Heart left ventricle (tissue), 16 donors: ENCODE measurements at regions not wholly inside any gene's neighbourhood (a gene's known extent, or its start where the extent isn't known, plus 50 kb on each side); places are given as distances from the start of the nearest gene placed in this dataset.

Experiments used
- ATAC-seq, 4 donors: fragments of 200-7000 bp; cut with Tn5 transposase; one replicate each; pipeline ENCODE4 v1.9.1; 2020 to 2022; ENCODE audit warnings: moderate library complexity in 4 of 4, mild to moderate bottlenecking in 3 of 4, moderate number of reproducible peaks in 1 of 4
- DNase-seq, 5 donors: peaks; one replicate each; pipeline ENCODE4 v3.0.0-alpha.2; 2020
- H3K27ac ChIP-seq, 12 donors: fragments of 200-600 bp; sonication (generic) in 4 of 12; one replicate each; pipeline versions ENCODE4 v1.5.0 to v1.8.0; 2016 to 2022; ENCODE audit warnings: mild to moderate bottlenecking in 2 of 12
- H3K27me3 ChIP-seq, 9 donors: fragments of 200-600 bp; sonication (generic) in 2 of 9; one replicate each; pipeline versions ENCODE4 v1.5.1 to v1.8.0; 2016 to 2022; ENCODE audit warnings: mild to moderate bottlenecking in 3 of 9
- H3K36me3 ChIP-seq, 9 donors: fragments of 200-600 bp; sonication (generic) in 2 of 9; one replicate each; pipeline versions ENCODE4 v1.5.0 to v1.8.0; 2018 to 2022; ENCODE audit warnings: mild to moderate bottlenecking in 2 of 9
- H3K4me1 ChIP-seq, 12 donors: fragments of 200-600 bp; sonication (generic) in 4 of 12; one replicate each; pipeline versions ENCODE4 v1.5.0 to v1.8.0; 2016 to 2022; ENCODE audit warnings: mild to moderate bottlenecking in 3 of 12
- H3K4me3 ChIP-seq, 12 donors: fragments of 200-600 bp; sonication (generic) in 4 of 12; one replicate each; pipeline versions ENCODE4 v1.5.0 to v1.8.0; 2017 to 2022; ENCODE audit warnings: mild to moderate bottlenecking in 9 of 12, moderate library complexity in 4 of 12
- H3K9me3 ChIP-seq, 12 donors: fragments of 200-600 bp; sonication (generic) in 4 of 12; one replicate each; pipeline versions ENCODE4 v1.5.0 to v1.8.0; 2016 to 2022; ENCODE audit warnings: mild to moderate bottlenecking in 1 of 12
- POLR2A ChIP-seq, 2 donors: fragments of 450-650 bp; IDR thresholded peaks; one replicate each; pipeline ENCODE4 v1.6.1; 2017; ENCODE audit warnings: antibody characterized with exemption in 2 of 2, mild to moderate bottlenecking in 2 of 2, moderate library complexity in 2 of 2
- WGBS, 4 donors: extraction: QIAGEN DNeasy Blood & Tissue Kit in 2 of 4; methylation state at CpG; one replicate each; pipeline versions ENCODE4 v1.1.5 to v1.1.7; 2013 to 2018; 5-methylcytosine and 5-hydroxymethylcytosine counted together
- intact Hi-C, 10 donors: fragments of 100-400 bp; cut with DNase I; formaldehyde crosslinking; loops; one replicate each; pipeline versions ENCODE4 v1.11.1 to v1.14.2; 2022
- TF ChIP-seq, protein P1 (sequence below), 12 donors: fragments of 200-600 bp; sonication (generic) in 4 of 12; IDR thresholded peaks; one replicate each; pipeline versions ENCODE4 v1.5.0 to v1.8.0; 2018 to 2022; ENCODE audit warnings: antibody characterized with exemption in 12 of 12, mild to moderate bottlenecking in 5 of 12
- donor health status: ischemic (EF 13 %, LVEDD 7.1; RV severe dilation, severe dysfunction).
- donor health status: healthy with polysubstance abuse.
- donor health status: DM: no; HTN: yes; CAD: no.
- donor health status: DM: no; HTN: no; CAD: no.
- donor health status: ischemic (EF 25% LVEDD 6.9; RV normal size, moderate dysfunction).
- donor health status: ischemic (EF 25% LVEDD 5.7; RV mildly dilated, moderate dysfunction).
- donor health status: healthy.
- donor health status: DM: yes; HTN: yes; CAD: no.
- donor health status: ischemic (EF 35%, LVEDD 5.7; RV mildly dilated, moderate dysfunction).
- donor health status: nonischemic (EF 11% LVEDD 7.7; RV severe dilation, severe dysfunction).
- donor health status: DM: yes; HTN: yes; CAD: no.
- donor health status: PGD.
- donor health status: ischemic (EF 29% LVEDD 5.4; RV normal size, mild dysfunction).
- donor health status: nonischemic (EF 23%, LVEDD 6.1; RV moderate dilation, normal function).

DNA sequence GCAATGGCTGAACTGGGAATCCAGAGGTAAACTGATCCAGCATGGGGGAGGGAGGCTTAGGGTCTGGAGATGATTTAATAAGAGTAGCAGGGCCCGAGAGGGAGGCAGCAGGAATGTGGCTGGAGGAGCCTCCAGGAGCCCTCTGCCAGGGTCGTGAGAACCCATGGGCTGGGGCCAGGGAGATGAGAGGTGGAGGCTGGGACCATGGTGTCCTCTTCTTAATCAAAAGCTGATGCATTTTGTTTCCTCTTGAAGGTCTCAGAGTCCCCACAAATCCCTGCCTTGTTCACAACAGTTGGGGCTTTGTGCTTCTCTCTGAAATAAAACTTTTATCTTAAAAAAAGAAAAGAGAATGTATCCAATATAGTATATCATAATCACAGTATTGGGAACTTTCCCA is 123.7 kb upstream of the ZNF516 start:
- 75 to 85% (median 78%) methylated on average over 2 of the region's 2 CpGs for WGBS, 4 donors
- no peak for ATAC-seq
- intact Hi-C loops: loop anchor here in 3 of 10 donors (2.0 to 5.0 kb wide), 2 partner anchors 220 to 221 kb away; no protein-coding TSS in a partner anchor
- no peak for DNase-seq
- H3K36me3 ChIP-seq: no peaks in the 10 kb centered on the region
- H3K27ac ChIP-seq: peak overlapping the region in 1 of 12 donors; percentile 27
- H3K9me3 ChIP-seq: no peaks in the 10 kb centered on the region
- no peak for TF ChIP-seq POLR2A (IDR thresholded peaks at IDR 0.05)
- TF ChIP-seq, protein P1, sequence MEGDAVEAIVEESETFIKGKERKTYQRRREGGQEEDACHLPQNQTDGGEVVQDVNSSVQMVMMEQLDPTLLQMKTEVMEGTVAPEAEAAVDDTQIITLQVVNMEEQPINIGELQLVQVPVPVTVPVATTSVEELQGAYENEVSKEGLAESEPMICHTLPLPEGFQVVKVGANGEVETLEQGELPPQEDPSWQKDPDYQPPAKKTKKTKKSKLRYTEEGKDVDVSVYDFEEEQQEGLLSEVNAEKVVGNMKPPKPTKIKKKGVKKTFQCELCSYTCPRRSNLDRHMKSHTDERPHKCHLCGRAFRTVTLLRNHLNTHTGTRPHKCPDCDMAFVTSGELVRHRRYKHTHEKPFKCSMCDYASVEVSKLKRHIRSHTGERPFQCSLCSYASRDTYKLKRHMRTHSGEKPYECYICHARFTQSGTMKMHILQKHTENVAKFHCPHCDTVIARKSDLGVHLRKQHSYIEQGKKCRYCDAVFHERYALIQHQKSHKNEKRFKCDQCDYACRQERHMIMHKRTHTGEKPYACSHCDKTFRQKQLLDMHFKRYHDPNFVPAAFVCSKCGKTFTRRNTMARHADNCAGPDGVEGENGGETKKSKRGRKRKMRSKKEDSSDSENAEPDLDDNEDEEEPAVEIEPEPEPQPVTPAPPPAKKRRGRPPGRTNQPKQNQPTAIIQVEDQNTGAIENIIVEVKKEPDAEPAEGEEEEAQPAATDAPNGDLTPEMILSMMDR (IDR thresholded peaks at IDR 0.05): no peak
- no peak overlapping the region for H3K4me3 ChIP-seq
- H3K27me3 ChIP-seq: no peaks in the 10 kb centered on the region
- peaks cover 0 to 25% (median 14%) of the 10 kb centered on the region in 12 donors for H3K4me1 ChIP-seq

- WGBS, 4 donors: 70 to 88% (median 76%) methylated on average over 7 of the region's 7 CpGs
- DNase-seq: no peak
- Histone ChIP-seq H3K4me1 (peaks cover 0 to 24% (median 13%) of the 10 kb centered on the region in 12 donors), H3K4me3 (no peak overlapping the region), H3K36me3 (no peaks in the 10 kb centered on the region), H3K27ac (no peak overlapping the region), H3K9me3 (no peaks in the 10 kb centered on the region), H3K27me3 (no peaks in the 10 kb centered on the region)
- TF ChIP-seq, protein P1 (IDR thresholded peaks at IDR 0.05): no peak
- no peak for TF ChIP-seq POLR2A (IDR thresholded peaks at IDR 0.05)
- no peak for ATAC-seq
- intact Hi-C loops: loop anchor here in 2 of 10 donors (5.0 kb wide), 1 partner anchor 219 kb away; no protein-coding TSS in a partner anchor
These were observed 121.3 kb upstream of the ZNF516 start for GRCh38 chr18:76616373-76616772.

DNA sequence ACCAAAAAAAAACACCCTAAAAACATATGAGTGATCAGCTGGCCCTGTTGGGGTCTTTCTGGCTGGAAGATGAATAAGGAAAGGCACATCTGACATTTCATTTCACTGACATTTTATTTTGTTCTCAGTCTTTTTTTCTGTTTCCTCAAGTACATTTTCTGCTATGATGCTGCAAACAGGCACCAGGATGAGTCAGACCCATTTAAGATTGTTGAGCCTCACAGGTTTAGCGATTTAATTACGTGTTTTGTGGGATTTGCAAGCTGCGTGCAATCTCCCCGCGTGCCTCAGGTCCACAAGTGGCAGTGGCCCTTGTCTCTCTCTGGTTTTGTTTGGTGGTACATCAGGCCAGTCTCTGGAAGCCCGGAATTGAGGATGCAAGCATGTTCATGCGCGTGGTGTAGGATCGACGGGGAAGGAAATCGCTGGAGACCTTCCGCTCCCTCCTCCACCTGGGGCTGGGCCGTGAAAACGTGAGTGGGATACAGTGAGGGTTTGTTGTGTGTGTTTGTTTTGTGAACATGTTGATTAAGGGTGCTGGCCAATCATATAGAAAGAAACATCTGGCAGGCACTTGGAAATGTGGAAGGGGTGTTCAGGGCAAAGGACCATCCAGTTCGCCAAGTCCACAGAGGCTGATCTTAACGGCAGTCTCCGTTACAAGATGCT is 120.2 kb upstream of the ZNF516 start:
- Histone ChIP-seq H3K4me1 (peaks cover 0 to 13% (median 7%) of the 10 kb centered on the region in 12 donors), H3K9me3 (no peaks in the 10 kb centered on the region), H3K36me3 (no peaks in the 10 kb centered on the region), H3K27me3 (peaks cover 0 to 3% (median 0%) of the 10 kb centered on the region in 9 donors), H3K4me3 (no peak overlapping the region), H3K27ac (no peak overlapping the region)
- DNase-seq (no peak), ATAC-seq (no peak)
- intact Hi-C loops: loop anchor here in 2 of 10 donors (5.0 kb wide), 1 partner anchor 218 kb away; no protein-coding TSS in a partner anchor
- TF ChIP-seq POLR2A (IDR thresholded peaks at IDR 0.05): no peak
- TF ChIP-seq, protein P1 (IDR thresholded peaks at IDR 0.05): no peak
- 73 to 83% (median 82%) methylated on average over 17 of the region's 17 CpGs for WGBS, 4 donors

DNA sequence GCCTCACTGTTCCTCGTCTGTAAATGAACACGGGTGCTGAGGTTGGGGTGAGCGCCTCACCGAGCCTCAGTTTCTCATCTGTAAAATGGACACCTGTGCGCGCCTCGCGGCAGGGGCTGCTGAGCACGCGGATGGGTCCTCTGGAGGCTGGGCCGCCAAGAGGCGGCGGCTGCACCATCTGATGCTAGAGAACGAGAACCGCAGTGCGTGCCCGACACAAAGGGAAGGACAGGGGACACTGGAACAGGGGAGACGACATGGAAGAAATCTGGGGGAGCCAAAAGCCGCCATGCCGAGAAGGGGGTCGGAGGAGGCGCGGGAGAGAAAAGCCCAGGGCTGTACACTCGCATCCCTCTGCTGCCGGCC is 118.7 kb upstream of the ZNF516 start:
- H3K9me3 ChIP-seq: no peaks in the 10 kb centered on the region
- H3K4me3 ChIP-seq: no peak overlapping the region
- peaks cover 0 to 4% (median 0%) of the 10 kb centered on the region in 9 donors for H3K27me3 ChIP-seq
- no peak for ATAC-seq
- no peaks in the 10 kb centered on the region for H3K36me3 ChIP-seq
- no peak overlapping the region for H3K27ac ChIP-seq
- no peaks in the 10 kb centered on the region for H3K4me1 ChIP-seq
- no peak for DNase-seq
- TF ChIP-seq POLR2A (IDR thresholded peaks at IDR 0.05): no peak
- TF ChIP-seq, protein P1 (IDR thresholded peaks at IDR 0.05): no peak
- WGBS, 4 donors: 91 to 96% (median 95%) methylated on average over 25 of the region's 25 CpGs
- intact Hi-C loops: no loop called here
